H9 (cell line): ENCODE measurements at regions not wholly inside any gene's neighbourhood (a gene's known extent, or its start where the extent isn't known, plus 50 kb on each side); places are given as distances from the start of the nearest gene placed in this dataset.

Source experiments
- DNase-seq: peaks from one replicate; pipeline ENCODE4 v3.0.0-alpha.2; 2017
- H2AFZ ChIP-seq: one replicate; pipeline ENCODE4 v1.6.1; 2013; ENCODE audit warnings: mild to moderate bottlenecking, low read length, control low read depth, moderate library complexity
- H2AK5ac ChIP-seq: 2 replicates; pipeline ENCODE4 v1.6.1; 2013; ENCODE audit warnings: low read length, control low read depth, mixed read lengths; ENCODE audit not compliant: insufficient read length
- H2BK120ac ChIP-seq: one replicate; pipeline ENCODE4 v1.6.1; 2013; ENCODE audit warnings: low read depth, mild to moderate bottlenecking, low read length, control low read depth, inconsistent platforms; ENCODE audit not compliant: poor library complexity, severe bottlenecking
- H2BK12ac ChIP-seq: 2 replicates; pipeline ENCODE4 v1.6.1; 2013; ENCODE audit warnings: low read length, control low read depth, mixed read lengths, low read depth; ENCODE audit not compliant: insufficient read length
- H2BK15ac ChIP-seq: 2 replicates; pipeline ENCODE4 v1.6.1; 2013; ENCODE audit warnings: low read depth, low read length, control low read depth
- H2BK20ac ChIP-seq: one replicate; pipeline ENCODE4 v1.6.1; 2013; ENCODE audit warnings: low read depth, mild to moderate bottlenecking, low read length, control low read depth, inconsistent platforms; ENCODE audit not compliant: poor library complexity, severe bottlenecking
- H2BK5ac ChIP-seq: 2 replicates; pipeline ENCODE4 v1.6.1; 2013; ENCODE audit warnings: low read length, control low read depth, mixed read lengths; ENCODE audit not compliant: insufficient read length
- H3K14ac ChIP-seq: 2 replicates; pipeline ENCODE4 v1.6.1; 2013; ENCODE audit warnings: low read length, control low read depth; ENCODE audit not compliant: insufficient read depth
- H3K18ac ChIP-seq: 2 replicates; pipeline ENCODE4 v1.6.1; 2013; ENCODE audit warnings: low read depth, mild to moderate bottlenecking, mixed read lengths, low read length, control low read depth; ENCODE audit not compliant: insufficient read length
- H3K23ac ChIP-seq: 2 replicates; pipeline ENCODE4 v1.6.1; 2013; ENCODE audit warnings: low read length, control low read depth, mixed read lengths, low read depth; ENCODE audit not compliant: insufficient read length
- H3K23me2 ChIP-seq: 2 replicates; pipeline ENCODE4 v1.6.1; 2013; ENCODE audit warnings: low read depth, mild to moderate bottlenecking, mixed read lengths, low read length, control low read depth; ENCODE audit not compliant: insufficient read length, poor library complexity, severe bottlenecking
- H3K27ac ChIP-seq: 2 replicates; pipeline ENCODE4 v1.5.1; 2013; ENCODE audit warnings: low read length, control low read depth, mixed read lengths, low read depth; ENCODE audit not compliant: insufficient read length
- H3K27me3 ChIP-seq: 2 replicates; pipeline ENCODE4 v1.6.1; 2013; ENCODE audit warnings: low read length, control low read depth, inconsistent platforms; ENCODE audit not compliant: insufficient read depth
- H3K4ac ChIP-seq: 2 replicates; pipeline ENCODE4 v1.6.1; 2013; ENCODE audit warnings: low read depth, mild to moderate bottlenecking, control low read depth, inconsistent platforms, low read length, moderate library complexity
- H3K4me1 ChIP-seq: 2 replicates; pipeline ENCODE4 v1.6.1; 2013; ENCODE audit warnings: low read length, control low read depth, inconsistent platforms; ENCODE audit not compliant: insufficient read depth
- H3K4me2 ChIP-seq: 2 replicates; pipeline ENCODE4 v1.6.1; 2013; ENCODE audit warnings: low read length, control low read depth, mixed read lengths; ENCODE audit not compliant: insufficient read length, insufficient read depth
- H3K56ac ChIP-seq: 2 replicates; pipeline ENCODE4 v1.6.1; 2013; ENCODE audit warnings: low read depth, mild to moderate bottlenecking, mixed read lengths, low read length, control low read depth; ENCODE audit not compliant: insufficient read length
- H3K79me1 ChIP-seq: 2 replicates; pipeline ENCODE4 v1.6.1; 2013; ENCODE audit warnings: low read depth, mild to moderate bottlenecking, moderate library complexity, low read length, control low read depth, inconsistent platforms; ENCODE audit not compliant: insufficient read depth, poor library complexity, severe bottlenecking
- H3K79me2 ChIP-seq: 2 replicates; pipeline ENCODE4 v1.6.1; 2013; ENCODE audit warnings: low read length, control low read depth, inconsistent platforms; ENCODE audit not compliant: insufficient read depth
- H3K9ac ChIP-seq: 2 replicates; pipeline ENCODE4 v1.6.1; 2013; ENCODE audit warnings: low read length, control low read depth, mixed read lengths; ENCODE audit not compliant: insufficient read length; ENCODE audit errors: extremely low read depth
- H3K9me3 ChIP-seq: one replicate; pipeline ENCODE4 v1.6.1; 2013; ENCODE audit warnings: low read depth, low read length, inconsistent platforms; ENCODE audit not compliant: control insufficient read depth
- H3T11ph ChIP-seq: one replicate; pipeline ENCODE4 v1.6.1; 2013; ENCODE audit warnings: mild to moderate bottlenecking, low read length, control low read depth, inconsistent platforms
- H4K20me1 ChIP-seq: one replicate; pipeline ENCODE4 v1.6.1; 2013; ENCODE audit not compliant: control insufficient read depth, insufficient read length, insufficient read depth
- H4K5ac ChIP-seq: 2 replicates; pipeline ENCODE4 v1.6.1; 2013; ENCODE audit warnings: low read depth, mild to moderate bottlenecking, mixed read lengths, low read length, control low read depth; ENCODE audit not compliant: insufficient read length
- H4K8ac ChIP-seq: replicated peaks from 2 replicates; pipeline ENCODE4 v1.6.1; 2013; ENCODE audit warnings: low read length, control low read depth, mixed read lengths, low read depth; ENCODE audit not compliant: insufficient read length
- H4K91ac ChIP-seq: 2 replicates; pipeline ENCODE4 v1.6.1; 2013; ENCODE audit warnings: low read depth, mild to moderate bottlenecking, moderate library complexity, mixed read lengths, low read length, control low read depth; ENCODE audit not compliant: insufficient read length
- H3K27ac Mint-ChIP-seq, 3 experiments: 2 replicates in 2 of 3; 3 replicates in 1 of 3; pipeline ENCODE4 v1.8.0; 2020 to 2021; ENCODE audit warnings: mixed read lengths in 3 of 3, mild to moderate bottlenecking in 1 of 3, moderate library complexity in 1 of 3
- H3K27me3 Mint-ChIP-seq: 2 replicates; pipeline ENCODE4 v1.8.0; 2021; ENCODE audit warnings: low read depth, mild to moderate bottlenecking, moderate library complexity, mixed read lengths
- H3K36me3 Mint-ChIP-seq, 3 experiments: 2 replicates in 2 of 3; 3 replicates in 1 of 3; pipeline ENCODE4 v1.8.0; 2020 to 2021; ENCODE audit warnings: low read depth in 3 of 3, mixed read lengths in 3 of 3; ENCODE audit not compliant: insufficient read depth in 1 of 3
- H3K4me1 Mint-ChIP-seq, 2 experiments: 2 replicates each; pipeline ENCODE4 v1.8.0; 2020; ENCODE audit warnings: mixed read lengths in 2 of 2
- H3K4me3 Mint-ChIP-seq, 2 experiments: 2 replicates in 1 of 2; 3 replicates in 1 of 2; pipeline ENCODE4 v1.8.0; 2020 to 2021; ENCODE audit warnings: mild to moderate bottlenecking in 2 of 2, mixed read lengths in 2 of 2, moderate library complexity in 1 of 2
- H3K9me3 Mint-ChIP-seq, 2 experiments: 2 replicates in 1 of 2; 3 replicates in 1 of 2; pipeline ENCODE4 v1.8.0; 2020; ENCODE audit warnings: mild to moderate bottlenecking in 2 of 2, mixed read lengths in 2 of 2, moderate library complexity in 1 of 2
- CTCF ChIP-seq: fragments of 200-600 bp; sonication (generic); conservative IDR thresholded peaks from 3 replicates; pipeline ENCODE4 v1.8.0; 2021; ENCODE audit warnings: antibody characterized with exemption, mild to moderate bottlenecking
- WGBS: extraction: QIAGEN DNeasy Blood & Tissue Kit; methylation state at CpG from one replicate; pipeline ENCODE4 v1.1.7; 2013; ENCODE audit warnings: missing lambda C conversion rate, low lambda C conversion rate, mixed read lengths; ENCODE audit not compliant: insufficient read length; ENCODE audit errors: extremely low coverage; 5-methylcytosine and 5-hydroxymethylcytosine counted together

- Histone ChIP-seq H2BK120ac (no peak overlapping the region), H3K9ac (no peak overlapping the region), H3K18ac (no peak overlapping the region), H3K9me3 (no peaks in the 10 kb centered on the region), H4K5ac (no peak overlapping the region), H3K4me1 (no peaks in the 10 kb centered on the region), H3K27ac (no peak overlapping the region), H3K23ac (no peak overlapping the region), H2BK12ac (no peak overlapping the region), H3K27me3 (no peaks in the 10 kb centered on the region), H2AK5ac (no peak overlapping the region), H4K8ac (no peak overlapping the region), H4K91ac (no peak overlapping the region), H3T11ph (no peak overlapping the region), H2BK15ac (no peak overlapping the region), H3K23me2 (no peaks in the 10 kb centered on the region), H2BK5ac (no peak overlapping the region), H2BK20ac (no peak overlapping the region), H3K79me1 (no peaks in the 10 kb centered on the region), H3K4me2 (no peak overlapping the region), H3K56ac (no peak overlapping the region), H3K14ac (no peak overlapping the region), H3K4ac (no peak overlapping the region), H3K79me2 (no peaks in the 10 kb centered on the region), H2AFZ (no peak overlapping the region), H4K20me1 (no peaks in the 10 kb centered on the region)
- Mint-ChIP-seq H3K9me3 (no peaks in the 10 kb centered on the region; a peak in 1 of 5 replicates), H3K36me3 (no peaks in the 10 kb centered on the region), H3K27ac (no peak overlapping the region), H3K4me1 (no peaks in the 10 kb centered on the region), H3K27me3 (no peaks in the 10 kb centered on the region), H3K4me3 (no peak overlapping the region)
- no peak for DNase-seq
- WGBS: no CpG with 5 or more reads among the region's 2 CpGs
- TF ChIP-seq CTCF: no peak
These were observed 472.1 kb upstream of the MARCKS start for GRCh38 chr6:113385020-113385431.
